OCI-LY3 (cell line): ENCODE measurements at regions not wholly inside any gene's neighbourhood (a gene's known extent, or its start where the extent isn't known, plus 50 kb on each side); places are given as distances from the start of the nearest gene placed in this dataset.

Experiments
- H2AFZ ChIP-seq: fragments of 200-600, 300-600 bp; shearing (Covaris generic); 2 replicates; pipeline ENCODE4 v1.6.0; 2014; ENCODE audit warnings: antibody characterized with exemption, low read depth, low read length
- H3K27ac ChIP-seq: fragments of 200-600, 300-600 bp; sonication (generic); 2 replicates; pipeline ENCODE4 v1.5.1; 2014; ENCODE audit warnings: mild to moderate bottlenecking, low read length, moderate library complexity, mixed read lengths
- H3K27me3 ChIP-seq: fragments of 200-600, 300-600 bp; sonication (generic); 2 replicates; pipeline ENCODE4 v1.6.1; 2014; ENCODE audit warnings: low read depth, low read length, mixed read lengths
- H3K36me3 ChIP-seq: fragments of 200-600, 300-600 bp; sonication (generic); replicated peaks from 2 replicates; pipeline ENCODE3; 2014; ENCODE audit warnings: low read depth, low read length, mixed read lengths
- H3K4me1 ChIP-seq: fragments of 300-600, 200-600 bp; sonication (generic); 2 replicates; pipeline ENCODE4 v1.6.1; 2014; ENCODE audit warnings: low read length, mixed read lengths
- H3K4me2 ChIP-seq: fragments of 200-600, 300-600 bp; sonication (generic); 2 replicates; pipeline ENCODE4 v1.6.1; 2014; ENCODE audit warnings: low read length, mixed read lengths
- H3K4me3 ChIP-seq: fragments of 300-600, 200-600 bp; sonication (generic); 2 replicates; pipeline ENCODE4 v1.5.1; 2014; ENCODE audit warnings: antibody characterized with exemption, mild to moderate bottlenecking, low read length, moderate library complexity
- H3K79me2 ChIP-seq: fragments of 300-600, 200-600 bp; shearing (Covaris generic); 2 replicates; pipeline ENCODE4 v1.6.1; 2014; ENCODE audit warnings: mild to moderate bottlenecking, low read length, mixed read lengths
- H3K9ac ChIP-seq: fragments of 300-600, 200-600 bp; shearing (Covaris generic); 2 replicates; pipeline ENCODE4 v1.6.0; 2014; ENCODE audit warnings: mild to moderate bottlenecking, low read length, moderate library complexity
- H3K9me3 ChIP-seq: fragments of 200-600, 300-600 bp; shearing (Covaris generic); 2 replicates; pipeline ENCODE4 v1.6.1; 2014; ENCODE audit warnings: low read length, mixed read lengths; ENCODE audit not compliant: insufficient read depth
- H4K20me1 ChIP-seq: fragments of 200-600, 300-600 bp; sonication (generic); 2 replicates; pipeline ENCODE4 v1.6.1; 2016; ENCODE audit warnings: low read length, mixed read lengths; ENCODE audit not compliant: insufficient read depth
- EZH2phosphoT487 ChIP-seq: fragments of 200-600 bp; shearing (Covaris generic); IDR thresholded peaks from 2 replicates; pipeline ENCODE4 v1.6.1; 2018; ENCODE audit warnings: antibody characterized with exemption, mixed run types, low read depth
- TF ChIP-seq, protein P1 (sequence below): fragments of 200-600, 300-600 bp; sonication (generic); IDR thresholded peaks from 2 replicates; pipeline ENCODE4 v1.5.1; 2014; ENCODE audit warnings: antibody characterized with exemption, low read length, low read depth

DNA sequence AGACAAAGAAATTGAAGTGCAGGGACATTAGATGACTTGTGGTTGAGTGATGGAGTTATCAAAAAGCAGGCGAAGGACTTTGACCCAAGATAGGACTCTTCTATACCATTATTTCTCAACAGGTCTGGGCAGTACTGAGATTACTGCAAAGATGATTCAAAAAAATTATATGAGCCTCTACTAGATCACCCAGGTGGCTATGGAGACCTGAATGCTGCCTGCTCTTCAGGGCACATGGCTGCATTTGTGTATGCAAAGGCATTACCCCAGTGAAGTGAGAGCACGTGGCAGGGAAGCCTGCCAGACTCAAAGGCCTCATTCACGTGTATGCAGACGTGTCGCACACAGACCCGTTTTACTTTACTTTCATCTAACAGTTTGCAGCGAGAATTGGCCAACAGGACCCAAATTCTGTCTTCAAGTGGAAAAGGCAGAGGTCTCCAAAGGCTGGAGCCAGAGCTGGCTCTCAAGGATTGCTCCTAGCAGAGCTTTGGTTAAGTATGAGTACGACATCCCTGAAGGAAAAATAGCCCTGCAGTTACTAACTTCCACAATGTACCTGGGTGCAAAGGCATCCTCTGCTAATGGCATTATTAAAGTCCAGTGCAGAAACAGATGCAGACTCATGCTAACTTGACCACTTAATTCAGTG lies 113.8 kb upstream of the ARMC2 start:
- Histone ChIP-seq H3K4me1 (no peaks in the 10 kb centered on the region), H2AFZ (no peak overlapping the region), H3K9me3 (no peaks in the 10 kb centered on the region), H4K20me1 (no peaks in the 10 kb centered on the region), H3K4me3 (no peak overlapping the region), H3K4me2 (no peak overlapping the region), H3K36me3 (no peaks in the 10 kb centered on the region), H3K27ac (no peak overlapping the region), H3K27me3 (peaks cover 22% of the 10 kb centered on the region), H3K79me2 (no peaks in the 10 kb centered on the region), H3K9ac (no peak overlapping the region)
- TF ChIP-seq, protein P1, sequence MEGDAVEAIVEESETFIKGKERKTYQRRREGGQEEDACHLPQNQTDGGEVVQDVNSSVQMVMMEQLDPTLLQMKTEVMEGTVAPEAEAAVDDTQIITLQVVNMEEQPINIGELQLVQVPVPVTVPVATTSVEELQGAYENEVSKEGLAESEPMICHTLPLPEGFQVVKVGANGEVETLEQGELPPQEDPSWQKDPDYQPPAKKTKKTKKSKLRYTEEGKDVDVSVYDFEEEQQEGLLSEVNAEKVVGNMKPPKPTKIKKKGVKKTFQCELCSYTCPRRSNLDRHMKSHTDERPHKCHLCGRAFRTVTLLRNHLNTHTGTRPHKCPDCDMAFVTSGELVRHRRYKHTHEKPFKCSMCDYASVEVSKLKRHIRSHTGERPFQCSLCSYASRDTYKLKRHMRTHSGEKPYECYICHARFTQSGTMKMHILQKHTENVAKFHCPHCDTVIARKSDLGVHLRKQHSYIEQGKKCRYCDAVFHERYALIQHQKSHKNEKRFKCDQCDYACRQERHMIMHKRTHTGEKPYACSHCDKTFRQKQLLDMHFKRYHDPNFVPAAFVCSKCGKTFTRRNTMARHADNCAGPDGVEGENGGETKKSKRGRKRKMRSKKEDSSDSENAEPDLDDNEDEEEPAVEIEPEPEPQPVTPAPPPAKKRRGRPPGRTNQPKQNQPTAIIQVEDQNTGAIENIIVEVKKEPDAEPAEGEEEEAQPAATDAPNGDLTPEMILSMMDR: no peak
- TF ChIP-seq EZH2phosphoT487: no peak

DNA sequence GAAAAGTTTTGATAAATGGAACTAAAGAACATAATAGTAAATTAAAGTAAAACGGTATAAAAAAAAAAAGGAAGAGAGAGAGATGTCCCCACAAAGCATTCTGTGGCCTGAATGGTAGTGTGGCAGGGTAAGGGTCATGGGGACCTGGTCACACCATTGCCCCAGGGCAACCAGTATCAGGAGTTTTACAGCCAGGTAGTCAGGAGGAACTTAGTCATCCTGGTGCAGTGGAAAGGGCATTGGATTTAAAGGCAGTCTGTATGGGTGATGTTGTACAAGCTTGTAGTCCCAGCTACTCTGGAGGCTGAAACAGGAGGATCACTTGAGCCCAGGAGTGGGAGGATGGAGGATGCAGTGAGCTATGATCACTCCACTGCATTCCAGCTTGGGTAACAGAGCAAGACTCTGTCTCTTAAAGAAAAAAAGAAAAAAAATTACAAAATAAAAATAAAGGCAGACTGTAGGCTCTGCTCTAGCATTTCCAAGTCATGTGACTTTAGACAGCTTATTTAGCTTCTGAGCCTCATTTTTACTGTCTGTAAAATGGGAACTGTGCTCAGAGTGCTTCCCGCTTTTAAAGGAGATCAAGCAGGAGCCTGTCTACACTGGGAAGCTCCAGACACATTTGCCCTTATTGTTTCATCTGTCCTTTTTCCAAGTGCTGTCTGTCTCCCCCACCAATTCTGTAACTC lies 112.8 kb upstream of the ARMC2 start:
- no peaks in the 10 kb centered on the region for H3K9me3 ChIP-seq
- H3K27me3 ChIP-seq: peaks cover 19% of the 10 kb centered on the region
- no peak overlapping the region for H3K4me2 ChIP-seq
- no peak overlapping the region for H3K27ac ChIP-seq
- no peak overlapping the region for H3K4me3 ChIP-seq
- no peaks in the 10 kb centered on the region for H3K4me1 ChIP-seq
- no peak overlapping the region for H2AFZ ChIP-seq
- H4K20me1 ChIP-seq: no peaks in the 10 kb centered on the region
- H3K79me2 ChIP-seq: no peaks in the 10 kb centered on the region
- TF ChIP-seq, protein P1: no peak
- TF ChIP-seq EZH2phosphoT487: no peak
- H3K9ac ChIP-seq: no peak overlapping the region
- H3K36me3 ChIP-seq: no peaks in the 10 kb centered on the region

DNA sequence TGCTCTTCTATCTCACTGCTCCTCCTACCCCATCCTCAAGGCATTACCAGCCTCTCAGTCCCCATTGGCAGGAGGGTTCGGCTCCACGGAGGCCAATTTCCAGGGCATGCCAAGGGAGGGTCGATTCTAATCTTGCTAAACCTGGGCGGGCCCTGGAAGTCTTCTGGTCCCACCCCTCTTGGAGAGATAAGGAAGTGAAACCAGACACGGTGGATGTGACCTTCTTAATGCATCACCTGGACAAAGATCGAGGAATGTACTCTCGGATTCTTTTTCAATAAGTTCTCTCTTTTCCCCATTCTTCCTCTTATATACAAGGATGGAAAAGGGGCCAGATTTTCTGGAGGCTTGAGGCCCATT lies 112.2 kb upstream of the ARMC2 start:
- no peak overlapping the region for H3K27ac ChIP-seq
- H3K4me3 ChIP-seq: no peak overlapping the region
- TF ChIP-seq EZH2phosphoT487: no peak
- TF ChIP-seq, protein P1: no peak
- no peaks in the 10 kb centered on the region for H3K36me3 ChIP-seq
- H3K79me2 ChIP-seq: no peaks in the 10 kb centered on the region
- no peak overlapping the region for H3K4me2 ChIP-seq
- no peak overlapping the region for H2AFZ ChIP-seq
- no peaks in the 10 kb centered on the region for H4K20me1 ChIP-seq
- no peaks in the 10 kb centered on the region for H3K4me1 ChIP-seq
- H3K9ac ChIP-seq: no peak overlapping the region
- H3K27me3 ChIP-seq: peaks cover 14% of the 10 kb centered on the region
- H3K9me3 ChIP-seq: no peaks in the 10 kb centered on the region

DNA sequence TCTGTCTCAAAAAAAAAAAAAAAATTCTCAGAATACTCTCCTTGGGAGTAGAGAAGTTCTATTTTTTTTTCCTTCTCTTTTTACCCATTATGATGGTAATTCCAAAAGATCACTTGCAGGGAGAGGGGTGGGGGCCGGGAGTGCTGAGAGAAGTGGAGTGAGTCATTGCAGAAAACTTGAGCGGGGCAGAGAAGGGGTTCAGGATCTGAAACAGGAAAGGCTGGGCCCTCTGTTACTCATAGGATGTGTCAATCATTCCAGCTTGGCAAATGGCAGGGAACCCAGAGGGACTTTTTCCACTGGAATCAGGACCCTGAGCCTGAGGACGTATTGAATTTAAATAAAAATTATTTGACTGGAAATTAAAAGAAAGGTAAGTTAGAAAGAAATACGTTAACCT lies 111.4 kb upstream of the ARMC2 start:
- Histone ChIP-seq H3K27me3 (peaks cover 10% of the 10 kb centered on the region), H4K20me1 (no peaks in the 10 kb centered on the region), H3K4me1 (no peaks in the 10 kb centered on the region), H3K4me3 (no peak overlapping the region), H3K4me2 (no peak overlapping the region), H3K27ac (no peak overlapping the region), H3K36me3 (no peaks in the 10 kb centered on the region), H3K9me3 (no peaks in the 10 kb centered on the region), H3K79me2 (no peaks in the 10 kb centered on the region), H2AFZ (no peak overlapping the region), H3K9ac (no peak overlapping the region)
- TF ChIP-seq, protein P1: no peak
- TF ChIP-seq EZH2phosphoT487: no peak
